HUDEP-2 (cell line): ENCODE measurements at regions not wholly inside any gene's neighbourhood (a gene's known extent, or its start where the extent isn't known, plus 50 kb on each side); places are given as distances from the start of the nearest gene placed in this dataset.
A peak's percentile ranks its signal among the peaks of the same experiment; 100 is the strongest.
"Not testable (repeated sequence)": the region's sequence is repeated elsewhere in the genome, so short reads cannot be mapped to it uniquely, and the experiment has no call there.

Source experiments
- DNase-seq, 76 experiments: peaks; one replicate each; lab custom pipeline; 2025; ENCODE audit not compliant: unreplicated experiment in 76 of 76; lab: John Stamatoyannopoulos, UW

- DNase-seq = not testable (repeated sequence)
Observed at GRCh38 chr4:13761581-13761980, 134.1 kb upstream of the BOD1L1 start.

GRCh38 chr4:13762130-13762529 is 134.6 kb upstream of the BOD1L1 start:
- no peak for DNase-seq

GRCh38 chr4:13763707-13764106 is 136.2 kb upstream of the BOD1L1 start:
- no peak for DNase-seq

GRCh38 chr4:13765539-13765938 is 138.0 kb upstream of the BOD1L1 start:
- no peak for DNase-seq

GRCh38 chr4:13766761-13767540 is 139.4 kb upstream of the BOD1L1 start:
- DNase-seq = no peak

- DNase-seq = no peak
Observed at GRCh38 chr4:13777341-13777740, 149.8 kb upstream of the BOD1L1 start.

GRCh38 chr4:13778367-13778766 is 150.8 kb upstream of the BOD1L1 start:
- no peak for DNase-seq

GRCh38 chr4:13782231-13782630 is 154.7 kb upstream of the BOD1L1 start:
- DNase-seq = no peak

GRCh38 chr4:13783800-13784411 is 156.4 kb upstream of the BOD1L1 start:
- DNase-seq = peak in 1 of 76 experiments; percentile 1

GRCh38 chr4:13793020-13793710 is 165.6 kb upstream of the BOD1L1 start:
- DNase-seq = no peak

GRCh38 chr4:13794819-13795565 is 167.5 kb upstream of the BOD1L1 start:
- no peak for DNase-seq

GRCh38 chr4:13797061-13797460 is 169.5 kb upstream of the BOD1L1 start:
- no peak for DNase-seq

- no peak for DNase-seq
Observed at GRCh38 chr4:13815231-13815630, 187.7 kb upstream of the BOD1L1 start.

GRCh38 chr4:13816472-13816871 is 188.9 kb upstream of the BOD1L1 start:
- no peak for DNase-seq

- peak in 1 of 76 experiments; percentile 0 for DNase-seq
Observed at GRCh38 chr4:13821522-13821921, 194.0 kb upstream of the BOD1L1 start.

- DNase-seq = not testable (repeated sequence)
Observed at GRCh38 chr4:13825822-13826221, 198.3 kb upstream of the BOD1L1 start.

GRCh38 chr4:13829457-13829856 is 201.9 kb upstream of the BOD1L1 start:
- DNase-seq = no peak

GRCh38 chr4:13830449-13830848 is 202.9 kb upstream of the BOD1L1 start:
- no peak for DNase-seq

GRCh38 chr4:13833171-13833804 is 205.8 kb upstream of the BOD1L1 start:
- DNase-seq = no peak
